ENCODE measurements at regions not wholly inside any gene's neighbourhood (a gene's known extent, or its start where the extent isn't known, plus 50 kb on each side); places are given as distances from the start of the nearest gene placed in this dataset.
"Not testable (repeated sequence)": the region's sequence is repeated elsewhere in the genome, so short reads cannot be mapped to it uniquely, and the experiment has no call there.

DNA sequence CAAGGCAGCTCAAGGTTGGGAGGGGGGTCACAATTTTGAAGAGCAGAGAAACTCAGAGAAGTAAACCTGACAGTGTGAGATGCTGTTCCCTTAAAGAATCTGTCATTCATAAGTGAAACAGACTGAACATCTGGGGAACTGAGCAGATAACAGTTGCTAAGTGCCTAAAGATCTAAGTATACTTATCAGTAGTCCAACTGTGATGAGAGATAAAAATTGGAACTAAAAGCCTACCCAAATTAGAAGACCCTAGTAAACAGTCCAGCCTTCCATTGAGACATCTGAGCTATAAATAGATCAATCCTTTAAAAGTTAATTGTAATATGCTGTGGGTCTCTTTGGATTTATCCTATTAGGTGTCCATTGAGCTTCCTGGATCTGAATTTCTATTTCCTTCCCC is 692.8 kb upstream of the ZNF608 start:
- DNase-seq = no peak

DNA sequence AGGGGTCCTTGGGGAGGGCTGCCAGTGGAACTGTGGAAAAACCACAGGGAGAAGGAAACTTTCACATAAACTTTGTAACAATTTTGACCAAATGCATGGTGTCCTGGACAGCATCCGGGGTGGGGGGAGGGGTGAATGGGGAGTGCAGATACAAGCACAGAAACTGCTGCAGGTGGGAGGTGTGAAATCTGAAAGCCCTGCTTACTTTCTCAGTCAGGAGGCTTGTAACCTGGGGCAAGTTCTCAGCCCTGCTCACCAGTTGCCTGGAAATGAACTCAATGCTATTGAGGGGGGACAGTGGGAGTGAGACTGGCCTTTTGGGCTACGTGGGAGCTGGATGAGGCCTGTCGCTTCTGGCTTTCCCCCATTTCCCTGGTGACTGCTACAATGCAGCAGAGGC is 694.5 kb upstream of the ZNF608 start:
- DNase-seq = no peak

GRCh38 chr5:125446986-125447385 is 700.5 kb upstream of the ZNF608 start:
- DNase-seq = no peak

DNA sequence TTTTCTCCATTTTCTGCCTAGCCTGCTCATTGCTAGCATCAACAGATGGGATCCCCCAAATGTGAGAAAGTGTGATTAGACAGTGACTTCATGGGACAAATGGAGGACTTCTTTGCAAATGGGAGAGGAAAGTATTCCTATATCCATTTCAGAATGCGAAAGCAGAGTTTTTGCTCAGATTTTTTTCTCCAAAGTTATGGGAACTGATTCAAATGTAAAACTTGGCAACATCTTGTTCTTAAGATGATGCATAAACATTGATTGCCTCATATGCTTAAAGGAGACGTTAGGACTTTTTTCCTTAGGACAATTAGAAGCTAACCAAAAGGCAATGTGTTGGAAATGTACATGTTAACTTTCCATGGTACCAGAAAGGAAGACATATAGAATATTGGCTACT is 704.3 kb upstream of the ZNF608 start:
- DNase-seq = no peak

- DNase-seq = no peak
Measured at GRCh38 chr5:125451622-125452021, 705.2 kb upstream of the ZNF608 start.

GRCh38 chr5:125452991-125453390 is 706.6 kb upstream of the ZNF608 start:
- no peak for DNase-seq

GRCh38 chr5:125455041-125455440 is 708.6 kb upstream of the ZNF608 start:
- DNase-seq = no peak

DNA sequence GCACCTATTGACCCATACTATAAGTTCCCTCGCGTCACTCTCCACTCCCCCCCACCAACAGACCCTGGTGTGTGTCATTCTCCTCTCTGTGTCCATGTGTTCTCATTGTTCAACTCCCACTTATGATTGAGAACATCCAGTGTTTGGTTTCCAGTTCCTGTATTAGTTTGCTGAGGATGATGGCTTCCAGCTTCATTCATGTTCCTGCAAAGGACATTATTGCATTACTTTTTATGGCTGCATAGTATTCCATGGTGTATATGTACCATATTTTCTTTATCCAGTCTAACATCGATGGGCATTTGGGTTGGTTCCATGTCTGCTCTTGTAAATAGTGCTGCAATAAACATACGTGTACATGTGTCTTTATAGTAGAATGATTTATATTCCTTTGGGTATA is 709.6 kb upstream of the ZNF608 start:
- DNase-seq = not testable (repeated sequence)

- DNase-seq = no peak
Measured at GRCh38 chr5:125457617-125458016, 711.2 kb upstream of the ZNF608 start.

DNA sequence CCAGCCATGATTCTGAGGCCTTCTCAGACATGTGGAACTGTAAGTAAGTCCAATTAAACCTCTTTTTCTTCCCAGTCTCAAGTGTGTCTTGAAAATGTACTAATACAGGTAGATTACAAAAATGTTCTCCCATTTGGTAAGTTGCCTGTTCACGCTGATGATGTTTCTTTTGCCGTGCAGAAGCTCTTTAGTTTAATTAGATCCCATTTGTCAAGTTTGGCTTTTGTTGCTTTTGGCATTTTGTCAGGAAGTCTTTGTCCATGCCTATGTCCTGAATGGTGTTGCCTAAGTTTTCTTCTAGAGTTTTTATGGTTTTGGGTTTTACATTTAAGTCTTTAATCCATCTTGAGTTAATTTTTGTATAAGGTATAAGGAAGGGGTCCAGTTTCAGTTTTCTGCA is 712.5 kb upstream of the ZNF608 start:
- DNase-seq = not testable (repeated sequence)

DNA sequence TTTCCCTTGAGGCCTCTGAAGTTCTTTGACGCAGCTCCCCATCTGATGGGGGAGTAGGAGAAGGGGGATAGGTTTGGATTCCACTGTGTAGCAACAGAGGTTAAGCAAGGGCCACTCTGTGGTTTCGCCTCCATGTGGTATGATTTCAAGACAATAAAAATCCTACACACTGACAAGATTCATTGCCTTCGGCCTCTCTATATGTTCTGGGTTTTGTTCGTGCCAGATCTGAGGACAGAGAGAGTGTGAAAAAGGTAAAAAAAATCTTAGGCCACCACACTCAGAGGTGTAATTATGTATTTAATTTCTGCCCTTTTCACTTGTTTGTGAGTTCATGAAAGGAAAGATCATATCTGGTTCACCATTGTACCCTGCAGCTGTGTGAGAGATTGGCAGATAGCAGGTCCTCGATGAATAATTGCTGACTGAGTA is 715.2 kb upstream of the ZNF608 start:
- no peak for DNase-seq

GRCh38 chr5:125463466-125464092 is 717.1 kb upstream of the ZNF608 start:
- peak; percentile 27 for DNase-seq

- DNase-seq = no peak
Measured at GRCh38 chr5:125464847-125465432, 718.5 kb upstream of the ZNF608 start.

- no peak for DNase-seq
Measured at GRCh38 chr5:125465703-125466102, 719.3 kb upstream of the ZNF608 start.

DNA sequence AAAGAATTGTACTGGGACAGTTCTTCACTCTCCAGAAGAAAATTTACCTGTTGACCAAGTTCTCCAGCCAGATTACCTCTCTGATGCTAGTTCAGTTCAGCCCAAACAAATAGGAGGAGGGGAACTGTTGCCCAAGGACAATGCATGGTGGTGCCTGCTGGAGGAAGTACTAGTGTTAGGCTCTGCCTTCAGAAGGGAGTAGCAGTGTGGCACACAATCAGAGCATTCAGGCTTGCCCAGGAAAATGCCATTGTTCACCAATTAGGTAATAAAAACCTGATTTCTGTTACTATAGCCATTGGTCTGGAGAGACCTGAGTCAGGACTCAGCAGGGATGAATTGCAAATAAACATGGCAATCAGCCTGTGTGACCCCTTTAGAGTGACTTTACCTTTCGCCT is 720.8 kb upstream of the ZNF608 start:
- no peak for DNase-seq

GRCh38 chr5:125470280-125470902 is 724.0 kb upstream of the ZNF608 start:
- DNase-seq = no peak

DNA sequence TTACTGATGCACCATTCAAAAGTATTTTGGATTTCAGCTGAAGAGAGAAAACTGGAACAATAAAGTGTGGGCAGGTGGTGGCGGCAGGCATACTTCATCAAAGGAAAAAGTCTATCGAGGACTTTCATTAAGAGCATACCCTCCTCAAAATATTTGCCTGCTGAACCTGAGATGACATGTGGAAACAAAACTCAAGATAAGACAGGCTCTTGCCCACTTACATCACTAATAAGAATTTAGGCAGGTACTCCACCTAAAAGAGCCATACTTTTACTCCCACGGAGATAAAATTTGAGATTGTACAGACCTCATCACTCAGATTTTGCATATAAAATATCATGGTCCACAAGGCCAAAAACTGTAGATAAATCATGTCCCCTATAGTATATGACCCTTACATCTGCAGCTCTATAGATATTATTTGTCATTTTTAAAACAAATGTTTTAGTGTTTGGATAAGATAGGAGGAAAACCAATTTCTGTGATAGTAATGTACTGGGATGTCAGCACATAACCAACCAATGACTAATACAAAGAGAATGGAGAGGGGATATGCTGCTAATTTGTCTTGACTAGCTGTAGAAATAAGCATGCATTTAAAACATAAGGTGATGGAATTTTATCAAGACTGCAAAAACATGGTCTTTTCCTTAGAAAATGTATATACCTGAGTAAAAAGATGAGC is 730.6 kb upstream of the ZNF608 start:
- DNase-seq = peak; percentile 10

GRCh38 chr5:125477586-125477975 is 731.1 kb upstream of the ZNF608 start:
- no peak for DNase-seq

DNA sequence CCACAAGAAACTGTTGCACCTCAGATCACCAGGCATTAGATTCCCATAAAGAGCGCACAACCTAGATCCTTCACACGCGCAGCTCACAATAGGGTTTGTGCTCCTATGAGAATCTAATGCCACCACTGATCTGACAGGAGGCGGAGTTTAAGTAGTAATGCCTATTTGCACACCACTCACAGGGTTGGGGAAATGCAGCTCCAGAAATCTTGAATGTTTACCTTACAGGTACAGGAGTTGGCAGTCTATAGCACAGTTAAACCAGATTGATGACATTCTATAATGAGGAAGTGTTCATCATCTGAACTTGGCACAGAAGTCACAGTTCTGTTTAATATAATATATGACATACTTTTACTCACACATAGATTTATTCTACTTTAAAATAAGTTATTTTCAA is 732.2 kb upstream of the ZNF608 start:
- no peak for DNase-seq

- no peak for DNase-seq
Measured at GRCh38 chr5:125480911-125481310, 734.5 kb upstream of the ZNF608 start.

- no peak for DNase-seq
Measured at GRCh38 chr5:125481506-125482465, 735.3 kb upstream of the ZNF608 start.

DNA sequence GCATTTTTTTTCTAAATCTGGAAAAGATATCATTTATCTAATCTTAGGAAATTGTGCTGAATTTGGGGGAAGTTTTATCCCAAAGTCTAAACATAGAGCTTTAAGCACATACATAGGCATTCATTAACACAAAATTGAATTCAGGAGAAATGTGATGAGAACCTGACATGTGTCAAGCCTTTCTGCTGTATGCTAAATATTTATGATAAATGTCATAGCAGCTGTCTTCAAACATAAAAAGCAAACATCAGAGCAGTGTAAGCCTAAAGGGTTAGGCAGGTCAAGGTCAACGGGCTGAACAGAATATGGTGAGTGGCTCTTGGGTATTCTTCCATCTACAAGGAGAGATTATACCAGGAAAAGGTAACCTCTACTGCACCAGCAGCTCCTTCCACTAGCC is 737.2 kb upstream of the ZNF608 start:
- no peak for DNase-seq
